HK-2 (cell line): ENCODE measurements at regions not wholly inside any gene's neighbourhood (a gene's known extent, or its start where the extent isn't known, plus 50 kb on each side); places are given as distances from the start of the nearest gene placed in this dataset.

Experiments used
- DNase-seq: peaks from one replicate; pipeline ENCODE4 v3.0.0-alpha.2; 2018; ENCODE audit not compliant: unreplicated experiment

- DNase-seq: no peak
Observed at GRCh38 chr2:40797120-40797519, 345.2 kb upstream of the SLC8A1 start.

- no peak for DNase-seq
Observed at GRCh38 chr2:40803900-40804299, 352.0 kb upstream of the SLC8A1 start.

GRCh38 chr2:40809156-40809555 is 357.3 kb upstream of the SLC8A1 start:
- no peak for DNase-seq

GRCh38 chr2:40814616-40815015 is 362.7 kb upstream of the SLC8A1 start:
- no peak for DNase-seq

GRCh38 chr2:40820319-40820718 is 368.4 kb upstream of the SLC8A1 start:
- no peak for DNase-seq

GRCh38 chr2:40823478-40823877 is 371.6 kb upstream of the SLC8A1 start:
- no peak for DNase-seq

GRCh38 chr2:40824278-40824677 is 372.4 kb upstream of the SLC8A1 start:
- DNase-seq: no peak

GRCh38 chr2:40827392-40827791 is 375.5 kb upstream of the SLC8A1 start:
- no peak for DNase-seq

GRCh38 chr2:40831321-40831873 is 379.5 kb upstream of the SLC8A1 start:
- no peak for DNase-seq

- DNase-seq: no peak
Observed at GRCh38 chr2:40841856-40842255, 390.0 kb upstream of the SLC8A1 start.

- DNase-seq: no peak
Observed at GRCh38 chr2:40844353-40845277, 392.7 kb upstream of the SLC8A1 start.

- no peak for DNase-seq
Observed at GRCh38 chr2:40851661-40852060, 399.8 kb upstream of the SLC8A1 start.

- DNase-seq: no peak
Observed at GRCh38 chr2:40859617-40860016, 407.7 kb upstream of the SLC8A1 start.

- DNase-seq: no peak
Observed at GRCh38 chr2:40867829-40868228, 415.9 kb upstream of the SLC8A1 start.

- DNase-seq: no peak
Observed at GRCh38 chr2:40872580-40872979, 420.7 kb upstream of the SLC8A1 start.

GRCh38 chr2:40874380-40874779 is 422.5 kb upstream of the SLC8A1 start:
- DNase-seq: no peak

- no peak for DNase-seq
Observed at GRCh38 chr2:40877734-40878288, 425.9 kb upstream of the SLC8A1 start.

GRCh38 chr2:40879305-40879704 is 427.4 kb upstream of the SLC8A1 start:
- DNase-seq: no peak

- no peak for DNase-seq
Observed at GRCh38 chr2:40886100-40886499, 434.2 kb upstream of the SLC8A1 start.

GRCh38 chr2:40886655-40887054 is 434.8 kb upstream of the SLC8A1 start:
- no peak for DNase-seq

- no peak for DNase-seq
Observed at GRCh38 chr2:40896358-40896757, 444.5 kb upstream of the SLC8A1 start.

- no peak for DNase-seq
Observed at GRCh38 chr2:40914666-40915065, 462.8 kb upstream of the SLC8A1 start.

- no peak for DNase-seq
Observed at GRCh38 chr2:40915651-40916050, 463.8 kb upstream of the SLC8A1 start.
